Fibroblast of lung (primary cell): ENCODE measurements at regions not wholly inside any gene's neighbourhood (a gene's known extent, or its start where the extent isn't known, plus 50 kb on each side); places are given as distances from the start of the nearest gene placed in this dataset.

ENCODE experiments used
- DNase-seq, 2 donors: peaks; one replicate each; pipeline versions ENCODE4 v3.0.0 to v3.0.0-alpha.2; 2010; ENCODE audit warnings: low read depth in 2 of 2
- H2AFZ ChIP-seq: 2 replicates; pipeline ENCODE4 v1.5.1; 2012; ENCODE audit warnings: low read length, control low read depth, inconsistent platforms
- H3K27ac ChIP-seq: 2 replicates; pipeline ENCODE4 v1.5.1; 2011; ENCODE audit warnings: low read length, control low read depth; ENCODE audit not compliant: insufficient read depth
- H3K27me3 ChIP-seq: 2 replicates; pipeline ENCODE4 v1.5.1; 2011; ENCODE audit warnings: mild to moderate bottlenecking, low read length; ENCODE audit not compliant: control insufficient read depth, insufficient read depth
- H3K36me3 ChIP-seq: 2 replicates; pipeline ENCODE4 v1.5.1; 2011; ENCODE audit warnings: low read length; ENCODE audit not compliant: control insufficient read depth, insufficient read depth
- H3K4me1 ChIP-seq: 2 replicates; pipeline ENCODE4 v1.5.1; 2011; ENCODE audit warnings: low read length; ENCODE audit not compliant: control insufficient read depth, insufficient read depth; ENCODE audit errors: extremely low read depth
- H3K4me2 ChIP-seq: 2 replicates; pipeline ENCODE4 v1.5.1; 2011; ENCODE audit warnings: low read length, control low read depth; ENCODE audit not compliant: insufficient read depth; ENCODE audit errors: extremely low read depth
- H3K4me3 ChIP-seq, 4 experiments: fragments of 200-600 bp in 1 of 4; sonication (generic) in 1 of 4; replicated peaks in 1 of 4; 2 replicates each; pipeline ENCODE4 v1.5.1; 2011 to 2016; ENCODE audit warnings: low read length in 4 of 4, low read depth in 3 of 4, mild to moderate bottlenecking in 3 of 4, control low read depth in 2 of 4, inconsistent platforms in 1 of 4, mixed read lengths in 1 of 4; ENCODE audit not compliant: insufficient read depth in 1 of 4; ENCODE audit errors: control extremely low read depth in 1 of 4
- H3K79me2 ChIP-seq: 2 replicates; pipeline ENCODE4 v1.5.1; 2012; ENCODE audit warnings: mild to moderate bottlenecking, low read length, inconsistent platforms; ENCODE audit not compliant: control insufficient read depth, insufficient read depth
- H3K9ac ChIP-seq: 2 replicates; pipeline ENCODE4 v1.5.1; 2011; ENCODE audit warnings: mild to moderate bottlenecking, low read length, control low read depth; ENCODE audit not compliant: insufficient read depth
- H3K9me3 ChIP-seq: 2 replicates; pipeline ENCODE4 v1.5.1; 2012; ENCODE audit warnings: low read depth, low read length; ENCODE audit not compliant: control insufficient read depth, insufficient read depth
- H4K20me1 ChIP-seq: 2 replicates; pipeline ENCODE4 v1.5.1; 2011; ENCODE audit warnings: low read length; ENCODE audit not compliant: control insufficient read depth, insufficient read depth; ENCODE audit errors: extremely low read depth
- CTCF ChIP-seq, 2 donors: IDR thresholded peaks in 1 of 2; conservative IDR thresholded peaks in 1 of 2; 1 replicate in 1 of 2; 2 replicates in 1 of 2; pipeline ENCODE4 v1.5.1; 2011 to 2012; ENCODE audit warnings: low read length in 2 of 2, control low read depth in 1 of 2, inconsistent platforms in 1 of 2, low read depth in 1 of 2, mild to moderate bottlenecking in 1 of 2
- EZH2 ChIP-seq: IDR thresholded peaks from 2 replicates; pipeline ENCODE4 v1.5.1; 2012; ENCODE audit warnings: low read length, control low read depth, mild to moderate bottlenecking; ENCODE audit errors: missing control alignments

GRCh38 chr9:95727947-95728520 is 147.5 kb upstream of the ERCC6L2 start:
- no peak overlapping the region for H3K4me3 ChIP-seq
- H3K36me3 ChIP-seq = no peaks in the 10 kb centered on the region
- no peak overlapping the region for H3K27ac ChIP-seq
- no peak overlapping the region for H3K4me2 ChIP-seq
- no peaks in the 10 kb centered on the region for H3K4me1 ChIP-seq
- no peak overlapping the region for H3K9ac ChIP-seq
- DNase-seq = no peak
- H3K27me3 ChIP-seq = peaks cover 4% of the 10 kb centered on the region
- no peaks in the 10 kb centered on the region for H4K20me1 ChIP-seq
- TF ChIP-seq CTCF (conservative IDR thresholded peaks at IDR 0.05 in 1 of 2, IDR thresholded peaks at IDR 0.05 in 1 of 2; ENCODE audit: low read depth in 1 of 2, low read length in 2 of 2) = no peak
- TF ChIP-seq EZH2 = no peak
- H3K9me3 ChIP-seq = no peaks in the 10 kb centered on the region
- no peaks in the 10 kb centered on the region for H3K79me2 ChIP-seq
- H2AFZ ChIP-seq = no peak overlapping the region

GRCh38 chr9:95726756-95727155 is 148.7 kb upstream of the ERCC6L2 start:
- no peaks in the 10 kb centered on the region for H3K9me3 ChIP-seq
- H3K36me3 ChIP-seq = no peaks in the 10 kb centered on the region
- no peak overlapping the region for H3K27ac ChIP-seq
- no peaks in the 10 kb centered on the region for H3K4me1 ChIP-seq
- no peak overlapping the region for H3K4me3 ChIP-seq
- no peaks in the 10 kb centered on the region for H4K20me1 ChIP-seq
- no peaks in the 10 kb centered on the region for H3K79me2 ChIP-seq
- no peak overlapping the region for H3K9ac ChIP-seq
- TF ChIP-seq CTCF (conservative IDR thresholded peaks at IDR 0.05 in 1 of 2, IDR thresholded peaks at IDR 0.05 in 1 of 2; ENCODE audit: low read depth in 1 of 2, low read length in 2 of 2) (peak; percentile 68 to 76), EZH2 (no peak)
- peak; percentile 36 to 77 for DNase-seq
- no peak overlapping the region for H3K4me2 ChIP-seq
- no peak overlapping the region for H2AFZ ChIP-seq
- H3K27me3 ChIP-seq = peaks cover 4% of the 10 kb centered on the region

- Histone ChIP-seq H3K4me2 (no peak overlapping the region), H3K9ac (no peak overlapping the region), H2AFZ (no peak overlapping the region), H3K4me1 (no peaks in the 10 kb centered on the region), H3K36me3 (no peaks in the 10 kb centered on the region), H3K27ac (no peak overlapping the region), H3K9me3 (no peaks in the 10 kb centered on the region), H3K4me3 (no peak overlapping the region), H4K20me1 (no peaks in the 10 kb centered on the region), H3K27me3 (peaks cover 4% of the 10 kb centered on the region), H3K79me2 (no peaks in the 10 kb centered on the region)
- TF ChIP-seq CTCF (conservative IDR thresholded peaks at IDR 0.05 in 1 of 2, IDR thresholded peaks at IDR 0.05 in 1 of 2; ENCODE audit: low read depth in 1 of 2, low read length in 2 of 2) (no peak), EZH2 (no peak)
- DNase-seq = no peak
Observed at GRCh38 chr9:95725045-95725444, 150.4 kb upstream of the ERCC6L2 start.
